ENCODE measurements at regions not wholly inside any gene's neighbourhood (a gene's known extent, or its start where the extent isn't known, plus 50 kb on each side); places are given as distances from the start of the nearest gene placed in this dataset.

DNA sequence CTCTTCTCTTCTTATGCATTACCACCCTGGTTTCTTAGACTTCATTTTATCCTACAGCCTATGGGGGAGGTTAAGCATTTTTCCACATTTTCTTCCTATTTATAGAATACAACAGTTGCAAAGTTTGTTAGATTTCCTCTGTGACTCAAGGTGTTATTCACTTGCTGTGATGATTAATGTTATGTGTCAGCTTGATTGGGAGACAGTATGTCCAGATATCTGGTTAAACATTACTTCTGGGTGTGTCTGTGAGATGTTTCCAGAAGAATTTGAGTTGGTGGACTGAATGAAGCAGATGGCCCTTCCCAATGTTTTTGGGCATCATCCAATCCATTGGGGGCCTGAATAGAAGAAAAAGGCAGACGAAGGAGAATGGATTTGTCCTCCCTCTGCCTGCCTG, 131.3 kb downstream of the C6orf118 start:
- no peak overlapping the region for H3K4me3 ChIP-seq (ENCODE audit: low read depth, low read length)
- TF ChIP-seq, protein P1, sequence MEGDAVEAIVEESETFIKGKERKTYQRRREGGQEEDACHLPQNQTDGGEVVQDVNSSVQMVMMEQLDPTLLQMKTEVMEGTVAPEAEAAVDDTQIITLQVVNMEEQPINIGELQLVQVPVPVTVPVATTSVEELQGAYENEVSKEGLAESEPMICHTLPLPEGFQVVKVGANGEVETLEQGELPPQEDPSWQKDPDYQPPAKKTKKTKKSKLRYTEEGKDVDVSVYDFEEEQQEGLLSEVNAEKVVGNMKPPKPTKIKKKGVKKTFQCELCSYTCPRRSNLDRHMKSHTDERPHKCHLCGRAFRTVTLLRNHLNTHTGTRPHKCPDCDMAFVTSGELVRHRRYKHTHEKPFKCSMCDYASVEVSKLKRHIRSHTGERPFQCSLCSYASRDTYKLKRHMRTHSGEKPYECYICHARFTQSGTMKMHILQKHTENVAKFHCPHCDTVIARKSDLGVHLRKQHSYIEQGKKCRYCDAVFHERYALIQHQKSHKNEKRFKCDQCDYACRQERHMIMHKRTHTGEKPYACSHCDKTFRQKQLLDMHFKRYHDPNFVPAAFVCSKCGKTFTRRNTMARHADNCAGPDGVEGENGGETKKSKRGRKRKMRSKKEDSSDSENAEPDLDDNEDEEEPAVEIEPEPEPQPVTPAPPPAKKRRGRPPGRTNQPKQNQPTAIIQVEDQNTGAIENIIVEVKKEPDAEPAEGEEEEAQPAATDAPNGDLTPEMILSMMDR (IDR thresholded peaks at IDR 0.05; ENCODE audit: control insufficient read depth, extremely low read depth, insufficient read depth) = no peak
- DNase-seq (ENCODE audit: low read depth) = no peak

DNA sequence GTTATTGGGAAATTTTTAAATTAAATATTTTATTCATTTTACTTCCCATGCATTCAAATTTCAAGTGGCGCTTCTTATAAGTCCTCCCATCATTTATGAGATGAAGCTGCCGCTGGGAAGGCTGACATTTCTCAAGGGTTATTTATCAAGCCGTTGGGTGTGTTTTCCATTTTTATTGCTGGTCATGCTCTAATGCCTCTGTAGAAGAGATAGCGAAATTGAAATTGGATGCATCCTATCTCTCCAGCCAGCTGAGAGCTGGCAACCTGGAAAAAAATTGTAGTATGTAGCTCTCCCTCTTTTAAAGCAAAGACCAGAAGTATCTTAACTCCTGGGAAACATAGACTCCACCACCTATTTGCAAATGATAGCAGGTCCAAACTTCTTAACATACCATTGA, 135.9 kb downstream of the C6orf118 start:
- TF ChIP-seq, protein P1 (IDR thresholded peaks at IDR 0.05; ENCODE audit: control insufficient read depth, extremely low read depth, insufficient read depth) = no peak
- no peak overlapping the region for H3K4me3 ChIP-seq (ENCODE audit: low read depth, low read length)
- no peak for DNase-seq (ENCODE audit: low read depth)

DNA sequence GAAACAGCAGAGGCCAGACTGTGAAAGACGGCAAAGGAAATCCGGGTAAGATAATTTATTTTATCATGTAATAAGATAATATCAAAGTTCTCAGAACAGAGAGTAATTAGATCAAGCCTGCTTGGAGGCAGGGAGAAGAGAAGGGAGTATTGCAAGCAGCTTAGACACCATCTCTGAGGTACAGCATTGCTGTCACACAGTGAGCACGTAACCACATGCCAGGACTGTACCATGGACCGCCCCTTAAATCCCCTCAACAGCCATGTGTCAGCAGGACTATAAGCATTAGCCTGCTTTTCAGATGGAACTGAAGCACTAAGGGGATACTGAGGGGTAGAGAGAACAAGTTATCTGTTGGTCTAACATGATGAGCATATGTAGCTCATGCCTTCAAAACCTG, 141.5 kb downstream of the C6orf118 start:
- TF ChIP-seq, protein P1 (IDR thresholded peaks at IDR 0.05; ENCODE audit: control insufficient read depth, extremely low read depth, insufficient read depth) = no peak
- no peak overlapping the region for H3K4me3 ChIP-seq (ENCODE audit: low read depth, low read length)
- no peak for DNase-seq (ENCODE audit: low read depth)

DNA sequence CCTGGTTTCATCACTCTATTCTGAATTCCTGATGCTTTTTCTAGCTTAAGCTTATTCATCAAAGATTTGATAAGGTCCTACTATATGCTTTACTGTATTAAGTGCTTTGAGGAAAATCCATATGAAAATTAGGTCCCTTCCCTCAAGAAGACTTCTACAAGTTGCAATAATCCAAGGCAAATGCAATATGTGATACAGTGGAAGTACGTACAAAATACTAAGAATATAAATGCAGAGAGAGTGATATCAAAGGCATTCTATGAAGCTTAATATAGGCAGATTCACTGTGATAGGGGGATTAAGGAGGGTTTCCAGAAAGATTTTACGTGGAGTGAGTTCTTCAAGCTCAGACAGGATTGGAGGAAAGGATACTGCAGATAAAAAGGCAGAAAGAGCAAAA, 142.1 kb downstream of the C6orf118 start:
- DNase-seq (ENCODE audit: low read depth) = no peak

DNA sequence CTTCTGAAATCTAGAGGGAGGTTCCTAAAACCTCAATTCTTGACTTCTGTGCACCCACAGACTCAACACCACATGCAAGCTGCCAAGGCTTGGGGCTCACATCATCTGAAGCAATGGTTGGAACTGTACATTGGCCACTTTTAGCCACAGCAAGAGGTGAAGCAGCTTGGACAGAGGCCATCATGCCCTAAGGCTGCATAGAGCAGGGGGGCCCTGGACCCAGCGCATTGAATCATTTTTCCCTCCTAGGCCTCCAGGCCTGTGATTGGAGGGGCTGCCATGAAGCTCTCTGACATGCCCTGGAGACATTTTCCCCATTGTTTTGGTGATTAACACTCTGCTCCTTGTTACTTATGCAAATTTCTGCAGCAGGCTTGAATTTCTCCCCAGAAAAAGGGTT, 145.9 kb downstream of the C6orf118 start:
- DNase-seq (ENCODE audit: low read depth) = no peak
- TF ChIP-seq, protein P1 (IDR thresholded peaks at IDR 0.05; ENCODE audit: control insufficient read depth, extremely low read depth, insufficient read depth) = no peak
- H3K4me3 ChIP-seq (ENCODE audit: low read depth, low read length) = no peak overlapping the region

More for the DNA sequence above, 142.1 kb downstream of the C6orf118 start:
- TF ChIP-seq, protein P1 (IDR thresholded peaks at IDR 0.05; ENCODE audit: control insufficient read depth, extremely low read depth, insufficient read depth) = no peak
- no peak overlapping the region for H3K4me3 ChIP-seq (ENCODE audit: low read depth, low read length)

DNA sequence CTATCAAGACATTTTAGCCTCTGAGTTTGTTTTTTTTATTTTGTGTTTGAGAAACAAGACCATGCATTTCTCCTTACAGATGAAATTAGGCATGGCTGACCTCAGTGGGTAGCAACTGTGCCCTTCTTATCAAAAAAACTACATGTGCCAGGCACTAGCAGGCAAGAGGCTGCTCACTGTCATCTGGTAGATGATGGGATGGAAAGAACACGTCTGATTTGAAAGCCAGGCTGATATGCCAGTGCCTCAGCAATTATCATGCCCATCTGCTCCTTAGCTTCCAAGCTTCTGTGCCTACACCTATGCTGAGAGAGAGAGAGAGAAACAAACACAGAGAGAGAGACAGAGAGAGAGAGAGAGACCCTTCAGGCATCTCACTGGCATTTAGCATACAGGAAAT, 149.9 kb downstream of the C6orf118 start:
- no peak for DNase-seq (ENCODE audit: low read depth)
- TF ChIP-seq, protein P1 (IDR thresholded peaks at IDR 0.05; ENCODE audit: control insufficient read depth, extremely low read depth, insufficient read depth) = no peak
- H3K4me3 ChIP-seq (ENCODE audit: low read depth, low read length) = no peak overlapping the region

DNA sequence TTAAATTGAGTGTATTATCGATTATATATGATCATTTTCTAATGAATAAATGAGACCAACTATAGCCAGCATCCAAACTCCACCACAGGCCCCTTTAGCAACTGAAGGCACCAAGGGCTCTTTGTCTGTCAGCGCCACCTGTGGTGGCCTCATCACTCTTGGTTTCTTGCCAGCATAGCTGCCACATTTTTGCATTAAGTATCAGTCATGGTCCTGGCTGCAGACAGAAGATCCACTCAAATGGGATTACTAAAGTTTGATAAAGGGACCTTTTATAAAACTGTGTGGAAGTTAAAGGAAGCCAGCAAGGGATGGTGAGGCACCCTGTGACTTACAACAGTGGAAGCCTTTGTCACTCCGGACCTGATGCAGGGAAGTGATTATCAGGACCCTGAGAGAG, 162.9 kb downstream of the C6orf118 start:
- DNase-seq (ENCODE audit: low read depth) = no peak
- H3K4me3 ChIP-seq (ENCODE audit: low read depth, low read length) = no peak overlapping the region
- TF ChIP-seq, protein P1 (IDR thresholded peaks at IDR 0.05; ENCODE audit: control insufficient read depth, extremely low read depth, insufficient read depth) = no peak
